GM19238 (cell line): ENCODE measurements at regions not wholly inside any gene's neighbourhood (a gene's known extent, or its start where the extent isn't known, plus 50 kb on each side); places are given as distances from the start of the nearest gene placed in this dataset.

ENCODE experiments used
- DNase-seq: peaks from one replicate; pipeline ENCODE4 v3.0.0; 2011; ENCODE audit warnings: low spot score; ENCODE audit not compliant: insufficient read length

- DNase-seq = no peak
Measured at GRCh38 chr2:57278451-57278850, 768.2 kb upstream of the VRK2 start.

- DNase-seq = no peak
Measured at GRCh38 chr2:57291209-57291608, 755.4 kb upstream of the VRK2 start.

GRCh38 chr2:57296795-57297517 lies 749.6 kb upstream of the VRK2 start:
- DNase-seq = no peak

- no peak for DNase-seq
Measured at GRCh38 chr2:57313678-57314077, 732.9 kb upstream of the VRK2 start.

- DNase-seq = no peak
Measured at GRCh38 chr2:57314682-57315081, 731.9 kb upstream of the VRK2 start.

GRCh38 chr2:57330447-57330846 lies 716.2 kb upstream of the VRK2 start:
- no peak for DNase-seq

- no peak for DNase-seq
Measured at GRCh38 chr2:57333221-57333620, 713.4 kb upstream of the VRK2 start.

- no peak for DNase-seq
Measured at GRCh38 chr2:57343391-57344006, 703.1 kb upstream of the VRK2 start.

GRCh38 chr2:57368190-57368589 lies 678.4 kb upstream of the VRK2 start:
- no peak for DNase-seq

- no peak for DNase-seq
Measured at GRCh38 chr2:57370882-57371585, 675.6 kb upstream of the VRK2 start.

- no peak for DNase-seq
Measured at GRCh38 chr2:57372237-57372984, 674.2 kb upstream of the VRK2 start.

- DNase-seq = no peak
Measured at GRCh38 chr2:57373530-57373929, 673.1 kb upstream of the VRK2 start.

- no peak for DNase-seq
Measured at GRCh38 chr2:57376985-57377384, 669.6 kb upstream of the VRK2 start.

GRCh38 chr2:57386305-57386704 lies 660.3 kb upstream of the VRK2 start:
- DNase-seq = no peak

GRCh38 chr2:57396355-57397098 lies 650.1 kb upstream of the VRK2 start:
- DNase-seq = no peak

- DNase-seq = no peak
Measured at GRCh38 chr2:57397550-57398360, 648.9 kb upstream of the VRK2 start.

GRCh38 chr2:57399057-57399456 lies 647.5 kb upstream of the VRK2 start:
- DNase-seq = no peak

GRCh38 chr2:57402096-57402495 lies 644.5 kb upstream of the VRK2 start:
- no peak for DNase-seq

- no peak for DNase-seq
Measured at GRCh38 chr2:57402755-57403154, 643.9 kb upstream of the VRK2 start.

- DNase-seq = no peak
Measured at GRCh38 chr2:57407772-57408201, 638.8 kb upstream of the VRK2 start.
